Posterior vena cava (tissue), 2 donors: ENCODE measurements at regions not wholly inside any gene's neighbourhood (a gene's known extent, or its start where the extent isn't known, plus 50 kb on each side); places are given as distances from the start of the nearest gene placed in this dataset.

Source experiments
- DNase-seq: peaks from one replicate; pipeline ENCODE4 v3.0.0-alpha.2; 2020; ENCODE audit warnings: low spot score
- intact Hi-C, 2 donors: fragments of 100-400 bp; cut with DNase I; formaldehyde crosslinking; loops; one replicate each; pipeline versions ENCODE4 v1.14.1 to v1.14.2; 2022 to 2023
- donor health status: DM: yes; HTN: yes; CAD: no.
- donor health status: DM: yes; HTN: yes; CAD: no.

DNA sequence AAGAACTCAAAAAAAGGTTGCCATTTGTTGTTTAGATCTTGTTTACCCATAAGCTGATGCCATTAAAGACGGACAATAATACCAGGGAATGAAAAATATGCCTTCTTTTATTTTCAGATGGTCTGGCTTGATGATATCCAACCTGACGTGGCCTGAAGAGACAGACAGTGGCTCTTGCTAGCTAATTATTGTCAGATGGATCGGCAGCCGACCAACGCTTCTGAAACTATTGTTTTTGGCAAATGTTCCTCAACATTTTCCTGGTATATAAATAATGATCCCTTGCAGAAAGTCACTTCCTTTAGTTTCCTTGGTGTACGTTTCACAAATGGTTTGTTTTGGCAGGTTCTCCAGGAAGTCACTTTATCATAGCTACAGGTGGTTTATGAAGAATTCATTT is 290.9 kb upstream of the TSHZ2 start:
- DNase-seq: no peak
- intact Hi-C loops: no loop called here

DNA sequence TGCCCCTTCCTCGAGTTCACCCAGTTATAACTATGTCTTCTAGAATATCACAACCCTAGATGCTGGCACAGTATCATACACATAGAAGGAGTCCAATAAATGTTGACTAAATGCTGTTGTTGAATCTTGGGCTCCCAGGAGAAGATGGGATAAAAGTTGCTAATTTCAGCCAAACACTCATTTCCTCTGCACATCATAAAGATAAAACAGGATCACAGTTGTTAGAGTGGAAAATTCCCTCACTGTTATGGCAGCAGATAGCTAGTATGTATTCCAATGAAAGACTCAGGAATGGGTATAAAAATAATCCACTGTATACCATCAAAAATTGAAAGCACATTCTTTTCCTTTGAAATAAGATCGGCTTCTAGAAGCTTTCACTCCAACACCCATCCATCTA is 294.9 kb upstream of the TSHZ2 start:
- intact Hi-C loops: no loop called here
- no peak for DNase-seq

DNA sequence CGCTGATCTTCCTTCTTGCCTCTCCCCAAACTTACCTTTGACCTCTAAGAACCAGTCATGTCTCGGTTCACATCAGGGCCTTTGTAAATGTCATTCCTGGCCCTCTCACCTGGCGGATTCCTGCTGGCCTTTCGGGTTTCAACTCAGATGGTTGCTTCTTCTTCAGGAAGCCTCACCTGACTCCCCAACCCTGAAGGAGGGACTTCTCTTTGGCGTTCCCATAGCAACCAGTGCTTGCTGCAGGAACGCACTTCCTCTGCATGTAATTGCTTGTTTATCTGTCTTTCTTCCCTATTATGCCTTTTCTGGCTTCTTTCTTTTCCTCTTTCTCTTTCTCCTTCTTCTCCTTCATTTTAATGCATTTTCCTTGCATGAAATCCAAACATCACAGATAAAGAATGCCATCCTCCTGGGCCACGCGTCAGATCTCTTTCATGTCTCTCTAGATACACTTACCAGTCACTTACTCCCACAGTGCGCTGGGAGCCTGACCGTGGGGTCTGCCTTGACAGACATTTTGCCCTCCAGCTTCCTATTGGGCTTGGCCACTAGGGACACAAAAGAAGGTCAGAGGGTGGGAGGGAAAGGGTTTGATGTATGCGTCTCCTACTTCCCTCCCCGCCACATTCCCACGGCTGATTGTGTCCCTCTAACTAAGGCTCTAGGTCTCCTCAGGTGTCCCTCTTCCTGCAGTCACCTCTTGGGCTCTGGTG is 295.7 kb upstream of the TSHZ2 start:
- DNase-seq: no peak
- intact Hi-C loops: no loop called here

DNA sequence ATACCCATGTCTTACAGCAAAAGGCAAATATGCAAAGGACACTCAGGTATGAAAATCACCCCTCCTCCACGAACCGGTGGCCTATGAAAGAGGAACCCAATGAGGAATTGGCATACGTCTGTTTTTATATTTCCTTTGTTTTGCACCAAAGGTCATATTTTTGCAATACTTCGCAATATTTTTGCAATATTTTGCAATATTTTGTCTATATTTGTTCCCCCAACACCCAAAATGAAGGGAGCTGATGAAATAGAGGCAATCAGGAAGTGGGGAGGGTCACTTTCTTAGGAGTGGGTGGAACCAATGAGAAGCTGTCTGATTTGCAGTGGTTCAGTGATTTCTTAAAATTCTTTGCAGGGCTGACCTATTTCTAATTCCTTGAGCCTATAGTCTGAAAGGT is 296.8 kb upstream of the TSHZ2 start:
- intact Hi-C loops: no loop called here
- DNase-seq: no peak

DNA sequence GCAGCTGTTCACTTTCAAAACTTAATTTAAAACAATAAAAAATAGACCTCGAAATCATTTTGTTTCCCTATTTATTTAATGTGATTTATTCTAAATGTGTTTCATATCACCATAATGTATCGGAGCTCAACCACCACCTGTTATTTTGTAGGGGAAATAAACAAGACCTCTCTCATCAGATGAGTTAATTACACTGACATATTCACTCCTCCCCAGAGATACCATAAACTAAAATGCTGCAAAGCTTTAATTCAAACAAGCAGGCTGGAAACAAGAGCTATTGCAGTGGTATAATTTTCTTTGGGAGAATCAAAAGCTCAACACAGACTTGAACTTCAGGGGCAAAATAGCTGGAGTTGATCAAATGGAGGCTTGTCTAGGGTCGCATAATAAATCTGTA is 303.5 kb upstream of the TSHZ2 start:
- no peak for DNase-seq
- intact Hi-C loops: no loop called here

DNA sequence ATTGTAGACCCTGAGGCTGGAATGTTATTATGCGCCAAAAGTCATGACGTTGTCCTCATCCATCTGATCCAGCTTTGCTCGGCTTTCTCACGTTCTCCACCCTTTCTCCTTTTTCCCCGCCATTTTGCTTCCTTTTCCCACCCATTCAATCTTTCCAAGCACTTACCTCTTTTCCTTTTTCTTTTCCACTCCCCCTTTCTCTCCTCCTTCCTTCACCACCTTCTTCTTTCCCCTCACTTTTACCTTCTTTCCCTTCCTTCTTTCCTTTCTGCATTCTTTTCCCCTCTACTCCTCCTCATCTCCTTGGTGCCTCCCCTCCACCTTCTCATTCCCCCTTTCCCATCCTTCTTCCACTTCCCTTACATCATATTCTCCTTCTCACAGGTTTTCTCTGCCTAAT is 304.8 kb upstream of the TSHZ2 start:
- intact Hi-C loops: no loop called here
- DNase-seq: no peak

DNA sequence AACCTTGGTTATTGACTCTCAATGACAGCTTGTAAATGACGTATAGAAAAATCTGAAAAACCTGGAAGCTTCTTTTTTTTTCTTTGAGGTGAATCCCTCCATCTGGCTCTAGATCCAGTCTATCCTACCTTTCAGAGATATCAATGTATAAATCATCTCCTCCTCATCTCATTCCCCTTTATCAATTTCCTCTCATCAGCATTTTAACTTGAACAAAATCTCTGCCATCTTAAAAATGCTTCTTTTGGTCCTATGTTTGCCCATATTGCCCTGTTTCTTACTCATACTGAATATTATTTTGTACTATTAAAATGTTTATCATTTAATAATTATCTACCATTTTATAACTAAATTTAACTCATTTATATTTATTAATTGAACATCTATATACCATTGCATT is 306.7 kb upstream of the TSHZ2 start:
- DNase-seq: no peak
- intact Hi-C loops: no loop called here

DNA sequence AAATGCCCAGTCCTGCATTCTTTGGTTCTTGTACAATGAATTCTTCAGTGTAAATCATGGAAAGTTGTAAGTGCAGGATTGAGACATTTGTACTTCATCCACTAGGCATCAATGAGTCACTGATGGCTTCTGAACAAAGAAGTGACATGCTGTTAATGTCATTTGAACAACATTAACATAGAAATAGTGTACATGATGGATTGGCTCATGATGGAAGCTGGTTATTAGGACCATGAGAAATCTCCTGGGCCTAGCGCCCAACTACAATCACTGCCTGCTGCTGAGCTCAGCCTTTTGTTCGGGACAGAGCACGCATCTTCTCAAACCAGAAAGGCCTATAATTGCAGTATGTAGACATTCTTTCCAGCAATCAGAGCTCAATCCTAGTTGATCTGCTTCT is 316.8 kb upstream of the TSHZ2 start:
- no peak for DNase-seq
- intact Hi-C loops: no loop called here

DNA sequence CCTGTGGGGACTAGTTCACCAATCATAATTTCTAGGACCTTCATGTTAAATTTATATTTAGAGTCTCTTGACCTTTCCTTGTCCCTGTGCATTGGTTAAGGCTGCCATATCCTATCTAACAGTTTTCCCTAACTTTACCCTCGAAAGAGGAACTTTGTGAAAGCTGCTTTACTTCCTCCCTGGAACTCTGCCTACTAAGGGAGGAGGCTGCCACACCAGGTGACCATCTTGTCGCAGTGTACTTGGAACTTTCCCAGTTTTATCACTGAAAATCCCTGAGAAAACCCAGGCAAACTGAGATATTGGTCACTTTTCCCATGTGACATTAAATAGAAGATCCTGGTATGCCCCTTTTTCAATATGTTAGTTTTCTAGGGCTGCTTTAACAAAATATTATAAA is 317.6 kb upstream of the TSHZ2 start:
- DNase-seq: no peak
- intact Hi-C loops: no loop called here

DNA sequence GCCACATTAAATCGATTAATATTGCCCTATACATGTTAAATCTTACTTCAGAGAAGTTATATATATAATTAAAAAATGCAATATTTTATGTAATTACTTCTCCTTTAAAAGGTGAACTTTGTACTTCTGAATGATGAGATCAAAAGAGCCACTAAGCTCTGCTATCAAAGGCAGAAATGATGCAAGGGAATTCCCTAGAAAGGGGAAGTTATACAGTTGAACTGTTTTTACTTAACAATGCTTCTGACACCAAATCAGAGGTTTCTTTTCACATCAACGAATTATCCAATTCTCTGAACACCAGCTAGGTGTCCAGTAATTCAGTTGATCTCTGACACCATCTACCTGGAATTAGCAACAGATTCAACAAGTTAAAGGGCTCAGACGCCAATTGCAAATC is 319.9 kb upstream of the TSHZ2 start:
- intact Hi-C loops: loop anchor here in 1 of 2 donors (1.0 kb wide), 1 partner anchor 10 kb away; no protein-coding TSS in a partner anchor
- no peak for DNase-seq

DNA sequence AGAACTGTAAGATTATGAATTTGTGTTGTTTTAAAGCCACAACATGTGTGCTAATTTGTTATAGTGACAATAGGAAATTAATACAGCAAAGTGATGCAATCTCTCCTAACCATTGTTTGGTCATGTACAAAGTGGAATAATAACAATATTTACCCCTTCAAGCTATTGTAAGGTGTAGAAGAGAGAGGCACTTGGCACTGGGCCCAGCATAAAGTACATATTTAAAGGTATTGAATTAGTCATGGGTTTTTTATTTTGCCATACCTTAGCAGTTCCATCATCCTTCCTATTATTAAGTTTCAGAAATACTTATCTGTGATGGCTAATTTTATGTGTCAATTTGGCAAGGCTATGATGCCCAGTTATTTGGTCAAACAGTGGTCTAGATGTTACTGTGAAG is 322.4 kb upstream of the TSHZ2 start:
- intact Hi-C loops: no loop called here
- no peak for DNase-seq

DNA sequence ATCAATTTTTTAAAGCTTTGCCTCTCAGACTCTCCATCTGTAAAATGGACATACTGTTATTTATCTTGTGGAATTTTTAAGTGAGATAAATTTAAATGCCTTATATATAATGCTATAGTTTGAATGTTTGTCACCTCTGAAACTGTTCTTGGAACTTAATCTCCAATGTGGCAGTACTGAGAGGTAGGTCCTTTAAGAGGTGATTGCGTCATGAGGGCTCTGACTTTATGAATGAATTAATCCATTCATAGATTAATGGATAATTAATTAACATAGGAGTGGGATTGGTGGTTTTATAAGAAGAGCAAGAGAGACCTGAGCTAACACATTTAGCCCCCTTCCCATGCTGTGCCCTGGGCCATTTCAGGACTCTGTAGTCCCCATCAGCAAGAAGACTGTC is 326.3 kb upstream of the TSHZ2 start:
- intact Hi-C loops: no loop called here
- DNase-seq: no peak

DNA sequence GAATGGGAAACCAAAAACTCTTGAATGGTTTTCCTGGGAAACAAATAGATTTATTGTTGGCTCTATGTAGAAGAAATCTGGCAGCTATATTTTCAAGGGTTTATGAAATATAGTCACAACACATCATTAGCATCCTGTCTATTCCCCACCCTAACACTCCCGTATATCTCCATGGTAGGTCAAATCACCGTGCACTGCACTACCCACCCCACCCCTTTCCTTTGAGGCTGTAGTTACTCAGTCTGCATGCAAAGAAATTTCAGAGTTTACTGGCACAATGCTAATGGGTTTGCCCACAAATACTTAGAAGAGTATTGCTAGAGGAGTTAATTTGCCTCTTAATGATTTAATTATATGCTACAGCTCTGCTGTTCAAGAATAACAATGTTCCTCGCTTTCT is 329.1 kb upstream of the TSHZ2 start:
- intact Hi-C loops: no loop called here
- no peak for DNase-seq

DNA sequence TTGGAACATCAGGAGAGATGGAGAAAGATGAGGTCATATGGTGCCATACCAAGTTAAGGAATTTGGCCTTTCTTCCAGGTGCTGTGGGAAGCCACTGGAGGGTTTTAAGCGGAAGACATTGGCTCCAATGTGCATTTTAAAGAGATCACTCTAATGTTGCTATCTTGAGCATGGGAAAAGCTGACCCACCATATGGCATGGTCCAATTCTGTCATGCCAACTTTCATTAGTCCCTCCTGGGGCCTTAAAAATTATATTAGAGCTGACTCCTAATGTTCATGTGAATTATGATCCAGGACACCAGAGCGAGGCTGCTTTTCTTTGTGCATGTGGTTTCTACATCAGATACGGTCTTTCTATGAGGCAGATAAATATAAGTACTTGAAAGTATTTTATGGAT is 335.0 kb upstream of the TSHZ2 start:
- DNase-seq: no peak
- intact Hi-C loops: no loop called here

DNA sequence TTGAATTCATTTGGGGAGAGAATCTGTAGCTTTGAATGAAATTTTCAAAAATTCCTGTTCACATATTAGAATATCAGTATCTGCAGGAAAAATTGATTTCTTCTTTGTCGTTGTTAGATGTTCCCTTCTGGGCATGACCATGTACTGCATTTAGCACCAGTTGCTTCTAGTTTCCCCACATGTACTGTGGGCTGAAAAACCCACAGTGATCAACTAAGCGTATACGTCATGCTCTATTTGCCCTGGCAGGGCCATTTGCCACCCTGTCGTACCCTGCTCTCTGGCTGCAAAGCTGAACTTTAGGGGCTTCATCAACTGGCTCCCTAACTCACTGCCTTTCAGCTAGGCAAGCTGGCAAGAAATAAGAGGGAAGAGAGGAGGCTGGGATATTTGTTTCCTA is 340.7 kb upstream of the TSHZ2 start:
- intact Hi-C loops: no loop called here
- no peak for DNase-seq

DNA sequence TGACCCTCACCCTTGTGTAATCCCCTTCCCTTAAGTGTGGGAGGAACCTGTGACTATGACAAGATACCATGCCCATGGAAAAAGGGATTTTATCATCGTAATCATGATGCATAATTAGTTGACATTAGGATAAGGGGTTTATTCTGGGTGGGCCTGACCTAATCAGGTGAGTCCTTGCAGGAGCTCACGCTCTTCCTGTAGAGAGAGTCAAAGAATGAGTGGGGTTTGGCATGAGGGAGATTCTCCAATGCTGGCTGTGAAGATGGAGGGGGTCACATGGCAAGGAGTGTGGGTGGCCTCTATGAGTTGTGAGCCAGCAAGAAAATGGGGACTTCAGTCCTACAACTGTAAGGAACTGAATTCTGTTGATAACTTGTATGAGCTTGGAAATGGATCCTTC is 342.0 kb upstream of the TSHZ2 start:
- no peak for DNase-seq
- intact Hi-C loops: no loop called here

DNA sequence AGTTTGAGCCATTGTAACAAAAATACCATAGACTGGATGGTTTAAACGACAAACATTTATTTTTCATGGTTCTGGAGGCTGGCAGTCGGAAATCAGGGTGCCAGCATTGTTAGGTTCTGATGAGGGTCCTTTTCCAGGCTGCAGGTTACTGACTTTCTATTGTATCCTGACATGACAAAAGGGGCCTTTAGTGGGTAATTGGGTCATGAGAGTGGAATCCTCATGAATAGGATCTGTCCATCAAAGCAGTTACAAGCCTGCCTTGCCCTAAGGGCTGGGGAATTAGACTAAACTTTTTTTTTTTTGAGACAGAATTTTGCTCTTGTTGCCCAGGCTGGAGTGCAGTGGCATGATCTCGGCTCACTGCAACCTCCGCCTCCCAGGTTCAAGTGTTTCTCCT is 347.9 kb upstream of the TSHZ2 start:
- intact Hi-C loops: no loop called here
- no peak for DNase-seq

DNA sequence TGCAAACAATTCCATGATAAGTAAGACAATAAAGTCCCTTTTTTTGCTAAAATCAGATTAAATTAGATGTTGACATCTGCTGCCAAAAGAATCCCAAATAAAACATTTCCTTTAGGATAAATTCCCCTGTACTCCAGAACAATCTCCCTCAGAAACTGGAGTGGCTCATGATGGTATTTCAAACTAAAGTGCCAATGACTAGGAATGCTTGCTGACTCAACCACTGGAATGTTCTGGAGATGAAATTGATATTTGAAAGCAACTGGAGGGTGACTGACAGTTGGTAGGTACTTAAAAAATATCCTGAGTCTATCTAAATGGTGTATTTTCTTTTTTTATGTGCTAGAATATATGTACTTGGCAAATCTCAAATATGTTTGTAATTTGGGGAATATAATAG is 350.1 kb upstream of the TSHZ2 start:
- intact Hi-C loops: no loop called here
- no peak for DNase-seq

DNA sequence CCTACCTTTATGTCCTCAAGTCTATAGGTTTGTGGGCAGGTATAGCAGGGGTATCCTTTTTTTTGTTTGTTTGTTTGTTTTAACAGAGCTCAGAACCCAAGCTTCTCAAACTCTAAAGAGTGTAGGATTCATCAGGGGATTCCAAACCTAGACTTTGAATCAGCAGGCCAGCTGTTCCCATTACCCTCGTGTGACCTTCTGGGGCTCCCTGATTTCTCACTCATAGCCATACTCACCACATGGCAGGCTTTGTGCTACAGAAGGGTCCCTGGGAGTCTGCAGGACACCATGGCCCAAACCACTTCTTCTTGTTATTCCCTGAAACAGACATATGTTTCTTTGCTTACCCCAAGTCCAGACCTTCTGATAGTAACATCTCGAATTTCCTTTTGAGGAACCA is 350.8 kb upstream of the TSHZ2 start:
- intact Hi-C loops: no loop called here
- DNase-seq: no peak

DNA sequence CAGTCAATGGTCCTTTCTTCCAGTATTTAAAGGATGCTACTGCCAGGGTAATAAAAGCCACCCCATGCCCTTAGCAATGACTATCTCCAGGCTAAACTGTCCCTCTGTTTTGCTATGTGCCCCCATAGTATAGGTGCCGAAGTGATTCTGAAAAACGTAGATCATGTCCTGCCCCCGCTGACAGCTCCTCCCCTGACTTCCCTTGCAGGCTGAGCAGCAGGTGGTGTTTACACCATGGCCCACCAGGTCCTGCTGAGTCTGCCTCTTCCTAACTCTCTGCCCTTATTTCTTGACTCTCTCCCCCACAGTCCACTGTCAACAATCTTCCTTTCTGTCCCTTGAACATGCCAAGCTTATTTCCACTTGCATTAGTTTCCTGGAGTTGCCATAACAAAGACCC is 352.5 kb upstream of the TSHZ2 start:
- no peak for DNase-seq
- intact Hi-C loops: no loop called here

DNA sequence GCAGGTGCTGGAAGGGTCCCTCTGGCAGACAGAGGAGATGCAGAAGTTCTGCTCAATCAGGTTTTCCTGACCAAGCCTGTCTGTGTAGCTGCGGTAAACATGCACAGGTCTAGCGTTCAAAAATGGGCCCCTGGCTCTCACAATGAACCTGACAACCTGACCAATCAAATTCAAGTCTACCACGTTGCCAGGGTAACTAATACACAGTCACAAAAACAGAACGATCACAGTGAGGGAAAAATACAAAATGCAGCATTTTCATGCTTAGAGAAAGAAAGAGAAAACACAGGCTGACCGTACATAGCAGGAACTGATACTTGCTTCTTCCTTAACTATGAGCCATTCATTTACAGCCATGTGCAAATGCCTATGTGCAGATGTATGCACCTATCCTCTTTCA is 353.1 kb upstream of the TSHZ2 start:
- DNase-seq: no peak
- intact Hi-C loops: no loop called here

DNA sequence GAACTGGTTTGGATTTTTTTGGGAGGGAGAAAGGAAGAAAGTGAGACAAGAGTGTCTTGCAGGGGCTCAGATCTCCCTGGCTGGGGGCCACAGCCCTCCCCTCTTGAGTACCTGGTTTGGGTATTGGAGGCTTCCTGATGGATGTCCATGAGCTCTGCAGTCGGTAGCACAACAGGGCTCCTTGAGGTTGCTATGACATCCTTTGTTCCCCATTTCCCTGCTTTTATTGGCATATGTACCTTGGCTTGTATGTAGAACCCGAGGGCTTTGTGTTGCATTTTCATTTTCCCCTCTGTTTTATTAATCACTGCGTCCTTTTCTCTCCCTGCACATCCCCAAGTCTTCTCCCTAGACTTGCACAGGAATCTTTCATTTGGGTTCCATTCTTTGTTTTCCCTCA is 355.5 kb upstream of the TSHZ2 start:
- no peak for DNase-seq
- intact Hi-C loops: no loop called here
